NCI-H2107 treated with DMSO at 0.1 percent for 48 hours (cell line): ENCODE measurements at regions not wholly inside any gene's neighbourhood (a gene's known extent, or its start where the extent isn't known, plus 50 kb on each side); places are given as distances from the start of the nearest gene placed in this dataset.
"Not testable (repeated sequence)": the region's sequence is repeated elsewhere in the genome, so short reads cannot be mapped to it uniquely, and the experiment has no call there.

Experiments
- DNase-seq: peaks from one replicate; lab custom pipeline; 2025; ENCODE audit not compliant: unreplicated experiment; lab: John Stamatoyannopoulos, UW

DNA sequence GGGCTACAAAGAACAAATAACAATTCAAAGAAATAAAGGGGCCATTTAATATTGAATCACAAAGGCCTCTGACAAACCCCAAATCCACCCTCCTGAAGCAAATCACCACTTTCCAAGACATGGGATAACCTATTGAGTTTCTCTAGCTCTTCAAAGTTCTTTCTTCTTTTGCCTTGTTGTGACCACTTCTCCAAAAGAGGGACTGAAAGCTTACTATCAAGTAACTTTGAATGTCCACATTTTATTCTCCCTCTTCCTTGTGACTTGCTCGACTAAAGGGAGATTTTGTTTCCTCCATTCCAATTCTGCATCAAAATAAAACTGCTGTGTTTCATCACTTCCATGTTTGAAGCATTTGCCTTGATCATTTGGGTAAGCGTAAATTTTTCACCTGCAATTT, 166.6 kb upstream of the SLC7A11 start:
- no peak for DNase-seq

DNA sequence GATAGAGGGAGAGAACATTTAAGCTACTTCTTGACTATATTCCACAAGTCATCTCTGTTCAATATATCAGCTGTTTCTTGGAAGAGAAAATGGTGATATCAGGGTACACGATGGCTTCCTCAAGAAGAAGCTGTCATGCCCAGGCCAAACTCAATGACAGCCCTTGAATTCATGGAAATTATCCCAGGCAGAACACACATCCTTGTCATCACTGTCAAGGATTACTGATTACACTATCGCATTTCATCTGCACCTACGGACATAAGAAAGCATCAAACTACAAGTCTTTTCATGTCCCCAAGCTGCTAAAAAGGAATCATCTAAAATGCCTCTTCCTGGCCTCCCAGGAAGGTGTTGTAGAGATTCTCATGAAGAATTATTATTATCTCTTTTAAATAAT, 165.2 kb upstream of the SLC7A11 start:
- no peak for DNase-seq

- DNase-seq, result no peak
Observed at GRCh38 chr4:138406876-138407275, 164.7 kb upstream of the SLC7A11 start.

DNA sequence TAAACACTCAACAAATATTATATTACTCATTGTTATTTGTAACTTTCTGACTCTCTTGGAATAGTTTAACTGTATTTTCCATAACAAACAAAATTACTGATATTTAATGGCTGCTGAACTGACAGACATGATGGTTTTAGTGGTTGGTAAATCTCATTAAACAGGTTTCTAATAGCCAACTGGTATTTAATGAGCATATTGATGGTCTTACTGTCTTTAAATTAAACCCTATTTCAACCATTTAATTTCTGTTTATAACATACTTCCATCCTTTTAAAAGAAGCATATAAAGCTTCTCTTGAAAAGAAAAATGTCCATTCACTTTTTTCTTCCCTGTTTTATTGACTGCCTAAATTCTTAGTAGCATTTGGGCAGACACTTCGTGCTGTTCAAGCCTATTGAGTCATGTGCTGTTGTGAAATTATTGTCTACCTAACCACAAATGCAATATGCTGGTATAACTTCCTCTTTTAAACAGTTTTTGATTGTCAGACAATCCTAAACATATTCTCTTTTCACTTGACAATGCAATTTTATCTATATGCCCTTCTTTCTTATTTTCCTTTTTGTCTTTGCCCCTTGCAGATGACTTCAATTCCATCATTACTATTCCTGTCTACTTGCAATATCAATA, 163.9 kb upstream of the SLC7A11 start:
- no peak for DNase-seq

DNA sequence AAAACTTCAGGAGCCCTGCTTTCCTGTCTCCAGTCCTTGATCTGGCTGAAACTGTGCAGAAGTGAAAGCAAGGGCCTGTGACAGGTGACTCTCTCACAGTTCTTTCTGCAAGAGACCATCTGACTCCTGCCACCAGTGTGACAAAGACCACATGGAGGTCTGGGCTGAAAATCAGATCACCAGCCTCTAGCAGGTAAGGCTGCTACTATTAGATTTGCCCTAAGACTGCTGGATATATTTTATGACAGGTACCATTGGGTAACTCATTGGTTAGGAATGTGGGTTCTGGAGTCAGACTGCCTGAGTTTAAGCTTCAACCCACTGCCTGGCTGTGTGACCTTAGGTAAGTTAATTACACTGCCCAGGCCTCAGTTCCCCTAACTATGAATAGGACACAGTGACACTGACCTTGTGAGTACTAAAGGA, 163.3 kb upstream of the SLC7A11 start:
- no peak for DNase-seq

DNA sequence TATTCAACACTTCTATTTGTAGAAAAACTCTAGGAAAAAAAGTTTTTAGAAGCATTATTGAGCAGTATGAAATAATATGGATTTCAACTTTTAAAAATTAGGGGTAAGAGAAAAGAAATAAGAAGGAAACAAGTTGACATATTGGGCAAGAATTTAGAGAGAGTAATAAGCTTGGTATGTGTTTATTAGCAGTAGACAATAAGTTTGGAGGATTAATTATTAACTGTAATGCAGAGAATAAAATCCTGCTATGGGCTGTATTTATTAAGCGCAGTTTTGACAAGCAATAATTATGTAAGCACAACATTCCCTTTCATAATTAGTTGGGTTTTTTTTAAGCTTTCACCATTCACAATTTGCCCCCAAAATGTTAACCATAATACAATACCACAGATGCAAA, 162.7 kb upstream of the SLC7A11 start:
- DNase-seq, result no peak

GRCh38 chr4:138404251-138404650, 162.1 kb upstream of the SLC7A11 start:
- DNase-seq, result no peak

- DNase-seq, result no peak
Observed at GRCh38 chr4:138401334-138401733, 159.2 kb upstream of the SLC7A11 start.

DNA sequence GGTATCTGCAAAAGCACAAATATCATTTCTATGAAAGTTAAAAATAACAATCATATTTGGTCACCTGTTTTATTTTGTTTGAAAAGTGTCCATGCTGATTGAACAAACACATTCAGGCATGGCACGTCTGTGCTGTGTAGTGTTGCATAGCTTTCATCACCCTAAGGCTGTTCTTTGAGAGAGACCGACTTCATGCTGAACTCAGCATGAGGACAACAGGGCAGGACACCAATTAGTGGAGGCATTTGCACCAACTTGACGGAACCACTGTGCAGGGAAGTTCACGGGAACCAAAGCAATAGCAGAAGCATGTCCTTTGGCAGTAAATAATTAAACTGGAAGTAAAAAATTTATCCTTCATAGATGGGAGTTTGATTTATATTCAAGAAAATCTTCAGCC, 158.4 kb upstream of the SLC7A11 start:
- no peak for DNase-seq

- DNase-seq, result no peak
Observed at GRCh38 chr4:138400066-138400465, 157.9 kb upstream of the SLC7A11 start.

GRCh38 chr4:138399081-138399480, 156.9 kb upstream of the SLC7A11 start:
- no peak for DNase-seq

DNA sequence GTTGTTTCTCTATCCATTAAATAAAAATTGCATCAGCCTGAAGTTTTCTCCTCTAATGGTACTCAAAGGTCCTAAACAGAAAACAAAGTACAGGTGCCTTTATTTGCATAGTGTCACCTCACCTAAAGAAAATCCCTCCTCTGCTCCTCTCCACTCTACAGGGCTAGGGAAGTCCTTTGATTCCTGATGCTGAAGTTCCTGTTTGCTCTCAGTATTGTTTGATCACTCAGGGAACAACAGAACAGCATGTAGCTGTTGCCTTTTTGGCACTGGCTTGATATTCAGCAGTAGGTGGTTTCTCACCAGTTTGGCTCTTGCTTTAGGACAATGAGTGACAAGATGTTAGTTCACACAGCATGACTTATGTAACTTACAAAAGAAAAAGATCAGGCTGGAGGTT, 156.2 kb upstream of the SLC7A11 start:
- peak; percentile 85 for DNase-seq

GRCh38 chr4:138393886-138394610, 151.9 kb upstream of the SLC7A11 start:
- DNase-seq, result no peak

GRCh38 chr4:138392751-138393308, 150.7 kb upstream of the SLC7A11 start:
- no peak for DNase-seq

DNA sequence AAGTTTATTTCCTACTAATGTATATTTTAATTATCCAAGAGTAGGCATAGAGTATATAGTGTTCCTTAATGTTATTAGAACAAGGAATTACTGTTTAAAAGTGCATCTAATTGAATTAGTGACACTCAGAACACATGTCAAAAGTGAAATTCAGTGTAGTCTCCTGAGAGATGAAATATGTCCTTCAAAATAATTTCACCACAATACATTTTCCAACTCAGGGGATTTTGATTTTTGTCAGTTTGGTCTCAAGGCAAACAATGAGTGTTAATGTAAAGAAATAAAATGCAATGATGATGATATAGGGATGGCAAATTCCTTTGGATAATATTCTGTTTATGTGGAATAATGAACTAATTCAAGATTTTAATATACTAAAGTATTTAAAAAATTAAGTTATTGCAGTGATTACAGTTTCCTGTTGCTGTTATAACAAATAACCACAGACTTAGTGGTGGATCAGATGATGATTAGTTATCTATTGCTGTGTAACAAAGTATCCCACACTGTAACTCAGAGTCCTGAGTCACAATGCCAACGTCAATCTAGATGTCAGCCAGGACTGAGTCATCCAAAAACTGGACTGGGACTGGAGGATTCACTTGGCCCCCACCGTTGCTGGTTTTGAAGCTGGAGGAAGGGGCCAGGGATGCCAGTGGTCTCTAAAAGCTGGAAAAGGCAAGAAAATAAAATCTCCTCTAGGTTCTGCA, 148.0 kb upstream of the SLC7A11 start:
- no peak for DNase-seq

DNA sequence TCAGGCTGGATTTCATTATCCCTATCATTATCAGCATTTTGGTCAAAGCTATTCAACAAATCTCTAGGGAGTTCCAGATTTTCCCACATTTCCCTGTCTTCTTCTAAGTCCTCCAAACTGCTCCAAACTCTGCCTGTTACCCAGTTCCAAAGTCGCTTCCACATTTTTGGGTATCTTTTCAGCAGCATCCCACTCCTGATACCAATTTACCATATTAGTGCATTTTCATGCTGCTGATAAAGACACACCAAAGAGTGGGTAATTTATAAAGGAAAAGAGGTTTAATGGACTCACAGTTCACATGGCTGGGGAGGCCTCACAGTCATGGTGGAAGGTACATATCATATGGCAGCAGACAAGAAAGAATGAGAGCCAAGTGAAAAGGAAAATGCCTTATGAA, 132.8 kb upstream of the SLC7A11 start:
- DNase-seq, result no peak

GRCh38 chr4:138367942-138368341, 125.8 kb upstream of the SLC7A11 start:
- no peak for DNase-seq

GRCh38 chr4:138352446-138352845, 110.3 kb upstream of the SLC7A11 start:
- DNase-seq, result not testable (repeated sequence)

GRCh38 chr4:138348055-138348454, 105.9 kb upstream of the SLC7A11 start:
- DNase-seq, result no peak

DNA sequence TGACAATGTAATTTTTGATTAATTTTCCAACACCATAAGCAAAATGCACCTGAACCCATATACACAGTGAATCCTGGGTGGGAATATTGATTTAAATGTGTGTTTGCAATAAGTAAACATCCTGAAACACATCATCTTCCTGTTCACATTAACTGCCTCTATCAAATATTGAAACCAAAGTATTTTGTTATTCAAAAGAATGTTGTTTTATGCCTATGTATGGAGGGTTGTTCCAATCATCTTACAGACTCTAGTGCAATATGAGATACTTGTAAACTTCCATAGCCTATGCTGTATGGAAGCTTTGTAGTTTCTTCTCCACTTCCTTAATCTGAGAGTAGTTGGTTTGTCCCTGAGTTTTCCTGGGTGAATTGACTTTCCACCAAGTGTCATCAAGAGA, 105.4 kb upstream of the SLC7A11 start:
- no peak for DNase-seq

DNA sequence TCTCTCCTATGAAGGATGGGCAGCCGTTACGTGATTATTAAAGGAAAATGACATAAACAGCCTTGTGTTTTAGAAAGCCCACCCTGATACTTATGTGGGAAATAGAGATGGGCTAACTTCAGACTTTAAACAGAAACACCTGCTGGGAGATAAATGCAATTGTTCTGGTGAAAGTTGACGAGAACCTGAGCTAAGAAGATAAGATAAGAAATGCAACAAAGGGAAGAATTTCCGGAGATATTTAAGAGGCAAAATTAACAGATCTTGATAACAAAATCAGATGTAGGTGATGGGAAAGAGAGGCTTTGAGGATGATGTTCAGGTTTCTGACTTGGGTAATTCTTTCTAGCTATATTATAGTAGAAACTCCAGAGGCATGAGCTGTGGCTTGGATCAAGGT, 102.7 kb upstream of the SLC7A11 start:
- DNase-seq, result no peak

- no peak for DNase-seq
Observed at GRCh38 chr4:138344054-138344453, 101.9 kb upstream of the SLC7A11 start.
